ENCODE measurements at regions not wholly inside any gene's neighbourhood (a gene's known extent, or its start where the extent isn't known, plus 50 kb on each side); places are given as distances from the start of the nearest gene placed in this dataset.
"Not testable (repeated sequence)": the region's sequence is repeated elsewhere in the genome, so short reads cannot be mapped to it uniquely, and the experiment has no call there.

- DNase-seq: no peak
These were observed 195.0 kb downstream of the SPATA31A6 start for GRCh38 chr9:42378418-42378815.

DNA sequence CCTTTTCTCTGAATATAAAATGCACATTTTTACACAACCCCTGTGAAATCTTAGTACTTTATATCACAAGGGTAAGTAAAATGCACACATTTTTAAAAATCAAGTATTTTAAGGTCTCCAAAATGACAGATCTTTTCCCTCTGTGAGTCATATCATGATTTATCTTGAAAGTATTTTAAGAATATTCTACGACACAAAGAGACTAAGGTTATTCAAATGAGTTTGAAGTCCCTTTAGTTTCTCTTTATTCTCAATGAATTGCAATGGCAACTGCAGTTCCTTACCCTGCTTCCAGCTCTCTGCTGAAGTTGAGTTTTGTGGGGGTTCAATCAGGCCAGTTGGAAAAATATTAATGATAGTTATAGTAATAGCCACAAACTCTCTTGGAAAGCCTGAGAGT, 196.1 kb downstream of the SPATA31A6 start:
- DNase-seq: not testable (repeated sequence)

DNA sequence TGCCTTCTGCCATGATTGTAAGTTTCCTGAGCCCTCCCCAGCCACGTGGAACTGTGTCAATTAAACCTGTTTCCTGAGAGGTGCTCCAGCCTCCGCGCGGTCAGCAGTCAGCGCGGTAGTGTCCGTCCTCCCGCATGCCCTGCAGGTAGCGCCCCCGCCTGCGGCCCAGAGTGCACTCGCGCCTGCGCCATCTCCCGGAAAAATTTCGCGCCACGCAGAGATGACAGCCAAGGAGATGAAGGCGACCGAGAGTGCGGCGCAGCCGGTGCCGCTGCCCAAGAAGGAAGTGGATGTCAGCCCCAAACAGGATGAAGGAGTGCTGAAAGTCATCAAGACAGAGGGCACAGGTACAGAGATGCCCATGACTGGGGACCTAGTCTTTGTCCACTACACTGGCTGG, 201.1 kb downstream of the SPATA31A6 start:
- DNase-seq: not testable (repeated sequence)

DNA sequence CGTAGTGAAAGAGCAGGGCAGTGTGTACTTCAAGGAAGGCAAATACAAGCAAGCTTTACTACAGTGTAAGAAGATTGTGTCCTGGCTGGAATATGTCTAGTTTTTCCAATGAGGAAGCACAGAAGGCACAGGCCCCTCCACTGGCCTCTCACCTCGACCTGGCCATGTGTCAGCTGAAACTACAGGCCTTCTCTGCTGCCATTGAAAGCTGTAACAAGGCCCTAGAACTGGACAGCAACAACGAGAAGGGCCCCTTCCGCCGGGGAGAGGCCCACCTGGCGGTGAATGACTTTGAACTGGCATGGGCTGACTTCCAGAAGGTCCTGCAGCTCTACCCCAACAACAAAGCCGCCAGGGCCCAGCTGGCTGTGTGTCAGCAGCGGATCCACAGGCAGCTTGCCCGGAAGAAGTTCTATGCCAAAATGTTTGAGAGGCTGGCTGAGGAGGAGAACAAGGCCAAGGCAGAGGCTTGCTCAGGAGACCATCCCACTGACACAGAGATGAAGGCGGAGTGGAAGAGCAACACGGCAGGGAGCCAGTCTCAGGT, 202.2 kb downstream of the SPATA31A6 start:
- not testable (repeated sequence) for DNase-seq

DNA sequence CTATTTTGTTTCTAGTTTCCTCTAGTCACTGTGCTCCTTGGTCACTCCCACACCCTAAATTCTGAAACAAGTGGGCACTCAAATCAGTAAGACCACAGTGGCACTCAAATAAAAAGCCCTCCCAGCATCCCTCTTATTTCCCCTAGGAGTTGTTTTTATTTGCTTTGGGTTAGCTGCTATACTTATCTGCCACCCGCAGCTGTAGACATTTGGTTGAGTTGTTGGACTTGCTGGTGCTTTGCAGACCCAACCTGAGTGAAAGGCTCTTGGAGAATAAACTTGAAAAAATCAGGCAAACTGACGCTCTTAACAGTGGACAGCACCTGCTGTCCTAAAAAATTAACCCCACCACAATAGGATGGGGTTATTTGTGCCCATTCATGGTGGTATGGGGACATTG, 203.0 kb downstream of the SPATA31A6 start:
- no peak for DNase-seq

DNA sequence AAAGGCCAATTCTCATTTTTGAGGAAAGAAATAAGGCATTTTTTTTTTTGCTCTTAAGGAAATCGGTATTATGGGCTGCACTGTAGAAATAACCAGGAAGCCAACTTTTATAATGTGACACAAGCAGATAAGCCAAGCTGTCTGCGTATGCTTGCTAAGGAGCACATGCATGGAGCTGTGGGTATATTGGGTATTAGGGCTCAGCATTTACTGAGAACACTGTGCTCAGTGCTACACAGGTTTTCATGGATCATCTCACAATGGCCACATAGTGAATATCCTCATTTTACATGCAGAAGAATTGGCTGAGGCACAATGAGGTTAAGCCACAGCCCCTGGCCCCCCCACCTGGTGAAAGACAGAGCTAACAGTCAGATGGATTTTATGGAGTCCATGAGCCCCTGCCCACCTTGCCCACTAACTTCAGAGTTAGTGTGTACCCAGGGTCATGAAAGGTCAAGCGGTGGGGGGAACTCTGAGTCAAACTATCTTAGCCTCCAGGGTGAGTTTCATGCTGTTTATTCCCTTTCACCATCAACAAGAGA, 204.8 kb downstream of the SPATA31A6 start:
- no peak for DNase-seq

GRCh38 chr9:42388846-42389245, 205.4 kb downstream of the SPATA31A6 start:
- DNase-seq: no peak

- DNase-seq: not testable (repeated sequence)
These were observed 209.5 kb downstream of the SPATA31A6 start for GRCh38 chr9:42392773-42393455.

GRCh38 chr9:42396318-42396717, 212.9 kb downstream of the SPATA31A6 start:
- no peak for DNase-seq

DNA sequence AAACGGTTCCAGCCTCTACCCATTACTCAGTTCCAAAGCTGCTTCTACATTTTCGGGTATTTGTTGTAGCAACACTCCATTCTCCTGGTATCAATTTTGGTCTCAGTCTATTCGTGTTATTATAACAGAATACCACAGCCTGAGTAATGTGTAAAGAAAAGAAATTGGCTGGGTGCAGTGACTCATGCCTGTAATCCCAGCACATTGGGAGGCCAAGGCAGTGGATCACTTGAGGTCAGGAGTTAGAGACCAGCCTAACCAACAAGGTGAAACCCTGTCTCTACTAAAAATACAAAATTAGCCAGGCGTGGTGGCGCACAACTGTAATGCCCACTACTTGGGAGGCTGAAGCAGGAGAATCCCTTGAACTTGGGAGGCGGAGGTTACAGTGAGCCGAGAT, 213.9 kb downstream of the SPATA31A6 start:
- not testable (repeated sequence) for DNase-seq

DNA sequence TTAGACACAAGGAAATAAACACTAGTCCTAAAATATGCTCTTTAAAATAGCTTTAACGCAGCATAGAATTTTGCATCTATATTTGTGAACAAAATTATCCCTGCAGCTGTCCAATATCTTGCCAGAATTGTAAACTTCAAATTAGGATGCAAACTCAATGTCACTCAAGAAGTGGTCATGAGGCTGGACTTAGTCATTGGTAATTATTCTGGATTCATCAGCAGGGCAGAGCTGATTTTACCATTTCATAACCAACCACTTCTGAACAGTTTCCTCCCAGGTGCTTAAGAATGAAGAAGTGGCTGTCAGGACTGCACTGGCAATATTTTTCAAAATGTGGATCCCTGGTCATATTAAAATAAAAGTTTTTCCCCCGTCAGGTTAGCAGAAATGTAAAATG, 219.5 kb downstream of the SPATA31A6 start:
- not testable (repeated sequence) for DNase-seq

DNA sequence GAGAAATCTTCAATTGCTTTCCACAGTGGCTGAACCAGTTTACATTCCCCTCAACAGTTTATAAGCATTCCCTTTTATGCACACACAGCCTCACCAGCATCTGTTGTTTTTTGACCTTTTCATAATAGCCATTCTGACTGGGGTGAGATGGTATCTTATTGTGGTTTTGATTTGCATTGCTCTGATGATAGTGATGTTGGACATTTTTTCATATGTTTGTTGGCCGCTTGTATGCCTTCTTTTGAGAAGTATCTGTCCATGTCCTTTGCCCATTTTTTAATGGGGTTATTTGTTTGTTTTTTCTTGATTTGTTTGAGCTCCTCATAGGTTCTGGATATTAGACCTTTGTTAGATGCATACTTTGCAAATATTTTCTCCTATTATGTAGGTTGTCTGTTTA, 226.1 kb downstream of the SPATA31A6 start:
- DNase-seq: not testable (repeated sequence)

- not testable (repeated sequence) for DNase-seq
These were observed 228.9 kb downstream of the SPATA31A6 start for GRCh38 chr9:42412354-42412753.

GRCh38 chr9:42414865-42415264, 231.4 kb downstream of the SPATA31A6 start:
- DNase-seq: not testable (repeated sequence)

GRCh38 chr9:42419652-42420051, 236.2 kb downstream of the SPATA31A6 start:
- DNase-seq: not testable (repeated sequence)

DNA sequence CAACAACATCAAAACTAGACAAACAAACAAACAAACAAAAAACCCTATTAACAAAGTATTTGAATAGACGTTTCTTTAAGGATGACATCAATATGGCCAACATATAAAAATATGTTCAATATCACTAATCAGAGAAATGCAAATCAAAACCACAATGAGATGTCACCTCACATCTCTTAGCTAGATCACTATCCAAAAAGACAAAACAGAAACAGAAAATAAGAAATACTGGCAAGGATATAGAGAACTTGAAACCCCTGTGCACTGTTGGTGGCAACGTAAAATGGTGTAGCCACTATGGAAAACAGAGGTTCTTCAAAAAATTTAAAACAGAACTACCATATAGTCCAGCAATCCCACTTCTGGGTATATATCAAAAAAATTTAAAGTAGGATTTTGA, 236.9 kb downstream of the SPATA31A6 start:
- not testable (repeated sequence) for DNase-seq

- not testable (repeated sequence) for DNase-seq
These were observed 238.2 kb downstream of the SPATA31A6 start for GRCh38 chr9:42421630-42422029.

- not testable (repeated sequence) for DNase-seq
These were observed 247.5 kb downstream of the SPATA31A6 start for GRCh38 chr9:42430674-42431615.

DNA sequence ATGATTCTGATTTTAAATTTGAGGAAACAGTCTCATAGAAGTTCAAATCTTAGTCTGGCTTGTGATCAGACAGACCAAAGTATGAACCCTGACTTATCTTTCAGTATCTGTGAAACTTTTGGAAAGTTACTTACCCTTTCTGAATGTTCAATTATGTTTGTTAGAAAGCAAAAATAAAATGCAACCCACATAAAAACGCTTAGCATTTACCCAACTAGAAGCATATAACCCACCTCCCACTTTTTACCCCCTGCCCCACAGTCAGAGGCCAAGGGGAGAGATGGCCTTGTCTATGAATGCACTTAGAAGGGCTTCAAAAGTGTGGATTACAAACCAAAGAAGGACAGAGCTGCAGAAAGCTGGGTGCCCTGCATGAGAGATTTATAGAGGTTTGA, 248.2 kb downstream of the SPATA31A6 start:
- not testable (repeated sequence) for DNase-seq

DNA sequence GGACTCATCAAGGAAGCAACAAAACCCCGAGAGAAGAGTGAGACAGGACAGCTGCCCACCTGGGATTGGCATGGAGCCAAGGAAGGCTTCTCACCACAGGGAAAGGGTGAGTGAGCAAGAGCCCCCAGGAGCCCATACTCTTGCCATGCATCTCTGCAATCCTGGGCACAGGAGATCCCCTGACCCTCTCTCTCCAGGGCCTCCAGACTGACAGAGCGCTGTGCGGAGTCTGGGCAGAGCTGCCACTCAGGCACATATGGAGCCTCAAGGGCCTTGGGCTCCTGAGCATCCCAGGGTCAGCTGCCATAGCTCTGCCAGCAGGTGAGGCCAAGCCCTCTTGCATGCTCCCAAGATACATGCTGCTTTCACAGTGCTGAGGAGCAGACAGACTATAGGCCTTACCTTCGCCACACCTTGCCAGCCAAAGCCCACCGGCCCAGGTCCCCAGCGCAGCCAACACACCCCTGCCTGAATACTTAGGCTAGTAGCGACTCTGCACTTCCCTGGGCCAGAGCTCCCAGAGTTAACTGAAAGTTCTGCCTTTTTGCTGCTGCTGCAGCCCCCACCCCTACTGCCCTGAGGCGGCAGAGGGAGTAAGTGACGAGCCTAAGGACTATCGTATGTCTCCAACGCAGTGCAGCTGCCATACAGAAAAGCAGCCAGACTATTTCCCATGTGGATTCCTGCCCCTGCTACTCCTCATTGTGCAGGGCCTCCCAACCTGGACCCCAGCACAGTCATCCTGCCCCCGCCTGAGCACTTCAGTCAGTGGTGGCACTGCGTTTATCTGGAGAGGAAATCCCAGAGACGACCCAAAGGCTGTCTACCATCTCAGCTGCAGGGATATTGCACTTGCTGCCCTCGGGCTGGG, 251.6 kb downstream of the SPATA31A6 start:
- not testable (repeated sequence) for DNase-seq

- not testable (repeated sequence) for DNase-seq
These were observed 252.4 kb downstream of the SPATA31A6 start for GRCh38 chr9:42435715-42436342.

Data from NCI-H1105 treated with DMSO at 0.1 percent for 48 hours (cell line).